Panc1 (cell line): ENCODE measurements at regions not wholly inside any gene's neighbourhood (a gene's known extent, or its start where the extent isn't known, plus 50 kb on each side); places are given as distances from the start of the nearest gene placed in this dataset.

Experiments
- ATAC-seq: fragments of 200-7000 bp; cut with Tn5 transposase; 2 replicates; pipeline ENCODE4 v1.9.1; 2020; ENCODE audit warnings: mild to moderate bottlenecking, moderate library complexity
- BruUV-seq: library from RNA; stranded (reverse); fragments of 400-500 nt; replicated peaks from 2 replicates; lab custom pipeline; 2021; lab: Mats Ljungman, UMichigan
- CTCF ChIA-PET: fragments of 300-600 bp; sonication (Branson Sonifier 250); formaldehyde crosslinking; loops from one replicate; lab custom pipeline; 2022; ENCODE audit warnings: antibody characterized with exemption; lab: Charles Lee
- POLR2A ChIA-PET: fragments of 300-600 bp; sonication (Branson Sonifier 250); formaldehyde crosslinking; loops from one replicate; lab custom pipeline; 2022; ENCODE audit warnings: antibody characterized with exemption; lab: Charles Lee
- DNase-seq: peaks from one replicate; pipeline ENCODE4 v3.0.0-alpha.2; 2010; ENCODE audit warnings: low read depth, low spot score
- H3K27ac ChIP-seq: 2 replicates; pipeline ENCODE4 v1.5.1; 2011; ENCODE audit warnings: mild to moderate bottlenecking, low read length, inconsistent platforms
- H3K27me3 ChIP-seq: fragments of 200-500 bp; sonication (Bioruptor generic); 2 replicates; pipeline ENCODE4 v1.6.0; 2014; ENCODE audit warnings: low read length, inconsistent platforms; ENCODE audit not compliant: control insufficient read depth, insufficient read depth
- H3K36me3 ChIP-seq: fragments of 200-500 bp; sonication (Bioruptor generic); 2 replicates; pipeline ENCODE4 v1.5.1; 2014; ENCODE audit warnings: inconsistent platforms, mild to moderate bottlenecking, low read length, moderate library complexity; ENCODE audit not compliant: control insufficient read depth, insufficient read depth
- H3K4me1 ChIP-seq: 2 replicates; pipeline ENCODE4 v1.5.1; 2011; ENCODE audit warnings: inconsistent platforms, mild to moderate bottlenecking, low read length, moderate library complexity; ENCODE audit not compliant: control insufficient read depth, insufficient read depth
- H3K4me3 ChIP-seq, 2 experiments: 2 replicates each; pipeline ENCODE4 v1.5.1; 2011 to 2012; ENCODE audit warnings: low read depth in 2 of 2, low read length in 2 of 2, mild to moderate bottlenecking in 2 of 2, inconsistent platforms in 1 of 2, moderate library complexity in 1 of 2
- H3K9me3 ChIP-seq: fragments of 200-500 bp; sonication (Bioruptor generic); 2 replicates; pipeline ENCODE4 v1.5.1; 2014; ENCODE audit warnings: low read depth, mild to moderate bottlenecking, inconsistent platforms, low read length, moderate library complexity; ENCODE audit not compliant: control insufficient read depth, insufficient read depth
- CTCF ChIP-seq: fragments of 450-650 bp; IDR thresholded peaks from 2 replicates; pipeline ENCODE4 v1.5.1; 2017; ENCODE audit warnings: mild to moderate bottlenecking
- POLR2AphosphoS5 ChIP-seq: IDR thresholded peaks from 2 replicates; pipeline ENCODE4 v1.6.1; 2012; ENCODE audit warnings: mild to moderate bottlenecking, low read depth, low read length, moderate library complexity
- REST ChIP-seq, 2 experiments: IDR thresholded peaks; 2 replicates each; pipeline ENCODE4 v1.6.1; 2011 to 2012; ENCODE audit warnings: low read depth in 2 of 2, control low read depth in 1 of 2, low read length in 1 of 2, mild to moderate bottlenecking in 1 of 2, moderate library complexity in 1 of 2; ENCODE audit not compliant: insufficient read depth in 1 of 2
- SIN3A ChIP-seq: IDR thresholded peaks from 2 replicates; pipeline ENCODE4 v1.6.1; 2012; ENCODE audit warnings: low read depth, mild to moderate bottlenecking, low read length, moderate library complexity, borderline replicate concordance; ENCODE audit not compliant: insufficient read depth
- TCF7L2 ChIP-seq: IDR thresholded peaks from 2 replicates; pipeline ENCODE4 v1.6.1; 2011; ENCODE audit warnings: mild to moderate bottlenecking, low read depth, low read length, inconsistent platforms
- in situ Hi-C: cut with HindIII; loops from 2 replicates; pipeline ENCODE4 v1.10.0; 2016; ENCODE audit warnings: low sequenced_read_pairs, low pct_unique_long_range_greater_than_20kb
- intact Hi-C: fragments of 100-400 bp; cut with micrococcal nuclease; formaldehyde crosslinking; loops from one replicate; pipeline ENCODE4 v1.10.0; 2022; ENCODE audit not compliant: unreplicated experiment

- no peaks in the 10 kb centered on the region for H3K36me3 ChIP-seq
- TF ChIP-seq POLR2AphosphoS5 = no peak
- TF ChIP-seq REST (IDR thresholded peaks at IDR 0.05; ENCODE audit: insufficient read depth in 1 of 2, low read depth in 2 of 2, low read length in 1 of 2) = no peak
- no peak for TF ChIP-seq TCF7L2
- TF ChIP-seq SIN3A = no peak
- no peak for TF ChIP-seq CTCF
- H3K9me3 ChIP-seq = no peaks in the 10 kb centered on the region
- H3K4me3 ChIP-seq = no peak overlapping the region
- H3K27ac ChIP-seq = no peak overlapping the region
- no TSS peak for BruUV-seq
- intact Hi-C loops = no loop called here
- no peak for DNase-seq
- ATAC-seq = no peak
- in situ Hi-C loops = no loop called here
- no peaks in the 10 kb centered on the region for H3K27me3 ChIP-seq
- H3K4me1 ChIP-seq = no peaks in the 10 kb centered on the region
- POLR2A ChIA-PET = no interaction called here
- CTCF ChIA-PET = no interaction called here
Measured at GRCh38 chr14:30349520-30349919, 209.4 kb upstream of the G2E3 start.

- TF ChIP-seq SIN3A = no peak
- TF ChIP-seq TCF7L2 = no peak
- Histone ChIP-seq H3K4me3 (no peak overlapping the region), H3K27ac (no peak overlapping the region), H3K36me3 (no peaks in the 10 kb centered on the region), H3K4me1 (no peaks in the 10 kb centered on the region), H3K9me3 (no peaks in the 10 kb centered on the region), H3K27me3 (no peaks in the 10 kb centered on the region)
- BruUV-seq = no TSS peak
- intact Hi-C loops = no loop called here
- POLR2A ChIA-PET = no interaction called here
- DNase-seq = no peak
- ATAC-seq = no peak
- in situ Hi-C loops = no loop called here
- CTCF ChIA-PET = no interaction called here
Measured at GRCh38 chr14:30354439-30354838, 204.5 kb upstream of the G2E3 start.

GRCh38 chr14:30355431-30355913 lies 203.5 kb upstream of the G2E3 start:
- Histone ChIP-seq H3K27ac (no peak overlapping the region), H3K9me3 (no peaks in the 10 kb centered on the region), H3K27me3 (no peaks in the 10 kb centered on the region), H3K4me1 (no peaks in the 10 kb centered on the region), H3K4me3 (no peak overlapping the region), H3K36me3 (no peaks in the 10 kb centered on the region)
- ATAC-seq (no peak), DNase-seq (no peak)
- no peak for TF ChIP-seq TCF7L2
- no peak for TF ChIP-seq CTCF
- no peak for TF ChIP-seq POLR2AphosphoS5
- no peak for TF ChIP-seq REST (IDR thresholded peaks at IDR 0.05; ENCODE audit: insufficient read depth in 1 of 2, low read depth in 2 of 2, low read length in 1 of 2)
- TF ChIP-seq SIN3A = no peak
- in situ Hi-C loops (no loop called here), intact Hi-C loops (no loop called here)
- BruUV-seq = no TSS peak
- POLR2A ChIA-PET = no interaction called here
- CTCF ChIA-PET = no interaction called here
